Body of pancreas (tissue), 4 donors: ENCODE measurements at regions not wholly inside any gene's neighbourhood (a gene's known extent, or its start where the extent isn't known, plus 50 kb on each side); places are given as distances from the start of the nearest gene placed in this dataset.

ENCODE experiments used
- CTCF ChIP-seq, 7 experiments: fragments of 450-650 bp in 4 of 7; fragments of 200-600 bp in 3 of 7; sonication (generic) in 3 of 7; IDR thresholded peaks; one replicate each; pipeline ENCODE4 v1.5.1; 2016 to 2019; ENCODE audit warnings: antibody characterized with exemption in 7 of 7
- POLR2A ChIP-seq, 3 donors: fragments of 450-650 bp; IDR thresholded peaks; one replicate each; pipeline ENCODE4 v1.6.1; 2016; ENCODE audit warnings: antibody characterized with exemption in 3 of 3, mild to moderate bottlenecking in 2 of 3

GRCh38 chr2:142483653-142484052 is 352.8 kb upstream of the LRP1B start:
- TF ChIP-seq POLR2A (IDR thresholded peaks at IDR 0.05) (no peak), CTCF (IDR thresholded peaks at IDR 0.05) (no peak)
